ENCODE measurements at regions not wholly inside any gene's neighbourhood (a gene's known extent, or its start where the extent isn't known, plus 50 kb on each side); places are given as distances from the start of the nearest gene placed in this dataset.
"Not testable (repeated sequence)": the region's sequence is repeated elsewhere in the genome, so short reads cannot be mapped to it uniquely, and the experiment has no call there.

DNA sequence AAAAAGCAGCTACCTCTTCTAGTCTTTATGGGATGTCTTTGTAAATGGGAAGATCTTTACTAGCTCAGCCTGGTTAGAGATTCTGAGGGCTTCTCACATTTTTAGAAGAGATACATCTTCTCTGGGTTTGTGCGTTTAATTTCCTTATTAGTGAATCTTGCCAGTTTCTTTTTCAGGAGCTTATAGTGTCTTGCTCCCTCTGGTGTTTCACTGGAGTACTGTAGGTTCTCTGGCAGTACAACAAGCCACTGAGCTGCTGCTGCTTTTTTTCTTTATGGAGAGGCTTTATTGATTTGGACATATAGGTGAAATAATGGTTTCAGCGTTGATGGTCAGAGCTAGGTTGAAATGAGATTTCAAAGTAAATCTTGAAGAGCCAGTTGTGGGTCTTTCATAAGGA lies 82.9 kb downstream of the LAS1L start:
- H3K9me3 ChIP-seq (ENCODE audit: insufficient read depth, low read length) = peaks cover 12% of the 10 kb centered on the region; the same call in 1 of the 2 replicates
- H3K4me1 ChIP-seq (ENCODE audit: insufficient read depth, insufficient read length) = no peaks in the 10 kb centered on the region
- H3K27me3 ChIP-seq (ENCODE audit: insufficient read depth, insufficient read length) = no peaks in the 10 kb centered on the region
- peak; percentile 28 for DNase-seq (ENCODE audit: low read depth, low spot score)
- H3K9ac ChIP-seq (ENCODE audit: insufficient read length, low read depth) = no peak overlapping the region
- no peaks in the 10 kb centered on the region for H3K36me3 ChIP-seq (ENCODE audit: insufficient read depth, insufficient read length, low read length)
- TF ChIP-seq ZNF274 (IDR thresholded peaks at IDR 0.05; ENCODE audit: low read depth, low read length) (no peak), YY1 (IDR thresholded peaks at IDR 0.05; ENCODE audit: insufficient read depth, insufficient read length) (no peak), SUZ12 (IDR thresholded peaks at IDR 0.05; ENCODE audit: extremely low read depth, insufficient read depth, insufficient read length) (no peak)
- no peak overlapping the region for H3K4me3 ChIP-seq (ENCODE audit: insufficient read length, low read depth)

DNA sequence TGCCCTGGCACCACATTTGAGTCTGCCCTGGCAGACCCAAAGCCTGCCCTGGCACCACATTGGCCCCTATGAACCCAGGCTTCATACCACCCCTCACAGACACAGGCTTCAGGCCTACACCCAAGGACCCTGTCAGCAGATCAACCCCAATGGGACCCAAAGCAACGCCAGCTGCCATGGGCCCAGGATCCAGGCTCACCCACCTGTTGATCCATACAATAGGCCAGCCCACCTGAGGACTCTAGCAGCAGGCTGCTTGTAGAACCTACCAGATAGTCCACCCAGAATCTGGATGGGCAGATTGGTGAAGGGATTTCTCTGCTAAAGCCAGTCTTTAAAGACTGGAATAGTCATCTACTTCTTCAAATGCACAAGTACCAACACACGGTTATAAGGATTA lies 114.4 kb downstream of the LAS1L start:
- no peak for DNase-seq (ENCODE audit: low read depth, low spot score)
- Histone ChIP-seq H3K36me3 (ENCODE audit: insufficient read depth, insufficient read length, low read length) (no peaks in the 10 kb centered on the region), H3K9ac (ENCODE audit: insufficient read length, low read depth) (no peak overlapping the region), H3K27me3 (ENCODE audit: insufficient read depth, insufficient read length) (no peaks in the 10 kb centered on the region), H3K4me1 (ENCODE audit: insufficient read depth, insufficient read length) (no peaks in the 10 kb centered on the region), H3K4me3 (ENCODE audit: insufficient read length, low read depth) (no peak overlapping the region), H3K9me3 (ENCODE audit: insufficient read depth, low read length) (no peaks in the 10 kb centered on the region)
- TF ChIP-seq YY1 (IDR thresholded peaks at IDR 0.05; ENCODE audit: insufficient read depth, insufficient read length) (no peak), SUZ12 (IDR thresholded peaks at IDR 0.05; ENCODE audit: extremely low read depth, insufficient read depth, insufficient read length) (no peak), ZNF274 (IDR thresholded peaks at IDR 0.05; ENCODE audit: low read depth, low read length) (no peak)

DNA sequence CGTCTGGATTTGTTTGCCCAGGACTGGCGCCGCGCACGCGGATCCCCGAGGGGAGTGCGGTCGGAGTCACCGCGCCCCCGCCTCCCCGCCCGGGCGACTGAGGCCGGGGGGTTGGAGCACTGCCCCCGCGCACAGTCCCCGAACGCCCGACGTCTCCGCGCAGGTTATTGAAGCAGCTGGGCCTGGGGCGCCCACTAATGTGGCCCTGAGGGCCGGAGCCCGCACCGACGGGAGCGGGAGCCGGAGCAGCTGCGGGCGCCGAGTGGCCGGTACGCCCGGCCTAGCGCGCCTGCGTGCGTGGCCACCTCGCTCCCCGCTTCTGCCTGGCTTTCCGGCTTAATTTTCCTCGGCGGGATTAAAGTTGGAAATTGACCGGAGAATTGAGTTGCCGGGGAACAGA lies 126.9 kb downstream of the LAS1L start:
- H3K27me3 ChIP-seq (ENCODE audit: insufficient read depth, insufficient read length); H3K9ac ChIP-seq (ENCODE audit: insufficient read length, low read depth); H3K4me1 ChIP-seq (ENCODE audit: insufficient read depth, insufficient read length); H3K36me3 ChIP-seq (ENCODE audit: insufficient read depth, insufficient read length, low read length); DNase-seq (ENCODE audit: low read depth, low spot score): not testable (repeated sequence)
- Histone ChIP-seq H3K9me3 (ENCODE audit: insufficient read depth, low read length) (peaks cover 11% of the 10 kb centered on the region; the same call in 1 of the 2 replicates), H3K4me3 (ENCODE audit: insufficient read length, low read depth) (peak overlapping the region; percentile 47)

DNA sequence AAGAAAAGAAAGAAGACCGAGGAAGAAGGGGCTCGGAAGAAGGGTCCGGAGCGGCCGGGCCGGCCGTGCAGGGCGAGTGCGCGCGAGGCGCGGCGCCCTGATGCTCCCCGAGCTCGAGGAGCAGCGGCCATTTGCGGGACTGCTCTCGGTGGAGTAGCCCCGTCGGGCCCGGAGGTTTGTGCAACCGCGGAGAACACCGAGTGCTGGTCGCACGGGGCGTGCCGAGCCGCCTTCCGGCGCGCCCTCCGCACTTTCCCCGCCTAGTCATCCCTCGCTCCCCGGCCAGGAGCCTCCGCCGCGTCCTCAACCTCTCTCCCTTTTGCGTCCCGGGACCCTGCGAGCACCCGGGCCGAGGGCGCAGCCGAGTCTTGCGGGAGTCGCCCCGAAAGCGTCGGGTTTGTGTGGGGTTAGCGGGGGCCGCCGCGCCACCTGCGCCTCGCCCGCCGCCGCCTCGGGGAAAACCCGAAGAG lies 127.4 kb downstream of the LAS1L start:
- Histone ChIP-seq H3K9ac (ENCODE audit: insufficient read length, low read depth) (peak overlapping the region; percentile 32), H3K9me3 (ENCODE audit: insufficient read depth, low read length) (peaks cover 11% of the 10 kb centered on the region; the same call in 1 of the 2 replicates), H3K4me3 (ENCODE audit: insufficient read length, low read depth) (peak overlapping the region; percentile 47), H3K36me3 (ENCODE audit: insufficient read depth, insufficient read length, low read length) (no peaks in the 10 kb centered on the region), H3K27me3 (ENCODE audit: insufficient read depth, insufficient read length) (peaks cover 6% of the 10 kb centered on the region), H3K4me1 (ENCODE audit: insufficient read depth, insufficient read length) (no peaks in the 10 kb centered on the region)
- DNase-seq (ENCODE audit: low read depth, low spot score) = peak; percentile 15
- TF ChIP-seq SUZ12 (IDR thresholded peaks at IDR 0.05; ENCODE audit: extremely low read depth, insufficient read depth, insufficient read length) = no peak
- no peak for TF ChIP-seq ZNF274 (IDR thresholded peaks at IDR 0.05; ENCODE audit: low read depth, low read length)
- TF ChIP-seq YY1 (IDR thresholded peaks at IDR 0.05; ENCODE audit: insufficient read depth, insufficient read length) = no peak

DNA sequence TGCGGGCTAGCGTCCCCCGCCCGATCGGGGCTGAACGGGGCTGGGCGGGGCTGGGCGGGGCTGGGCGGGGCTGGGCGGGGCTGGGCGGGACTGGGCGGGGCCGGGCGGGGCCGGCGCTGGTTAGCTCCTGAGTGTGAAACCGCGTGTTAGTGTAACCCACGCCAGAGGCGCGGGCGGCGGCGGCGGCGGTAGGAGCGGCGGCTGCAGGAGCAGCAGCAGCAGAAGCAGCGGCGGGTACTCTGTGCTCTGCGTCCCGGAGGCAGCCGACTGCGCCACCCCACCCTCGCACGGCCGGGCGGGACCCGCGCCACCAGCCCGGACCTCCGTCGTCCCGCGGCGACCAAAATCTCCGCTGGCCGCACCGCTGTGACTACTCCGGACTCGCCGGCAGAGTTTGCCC lies 128.1 kb downstream of the LAS1L start:
- TF ChIP-seq SUZ12 (IDR thresholded peaks at IDR 0.05; ENCODE audit: extremely low read depth, insufficient read depth, insufficient read length) (no peak), YY1 (IDR thresholded peaks at IDR 0.05; ENCODE audit: insufficient read depth, insufficient read length) (no peak), ZNF274 (IDR thresholded peaks at IDR 0.05; ENCODE audit: low read depth, low read length) (no peak)
- Histone ChIP-seq H3K27me3 (ENCODE audit: insufficient read depth, insufficient read length) (peaks cover 6% of the 10 kb centered on the region), H3K4me1 (ENCODE audit: insufficient read depth, insufficient read length) (no peaks in the 10 kb centered on the region), H3K9me3 (ENCODE audit: insufficient read depth, low read length) (peaks cover 11% of the 10 kb centered on the region; the same call in 1 of the 2 replicates), H3K9ac (ENCODE audit: insufficient read length, low read depth) (peak overlapping the region; percentile 32), H3K36me3 (ENCODE audit: insufficient read depth, insufficient read length, low read length) (no peaks in the 10 kb centered on the region), H3K4me3 (ENCODE audit: insufficient read length, low read depth) (peak overlapping the region; percentile 47)
- DNase-seq (ENCODE audit: low read depth, low spot score) = no peak

- no peak overlapping the region for H3K9ac ChIP-seq (ENCODE audit: insufficient read length, low read depth)
- DNase-seq (ENCODE audit: low read depth, low spot score) = no peak
Observed at GRCh38 chrX:65392284-65392683, 142.3 kb downstream of the LAS1L start.

DNA sequence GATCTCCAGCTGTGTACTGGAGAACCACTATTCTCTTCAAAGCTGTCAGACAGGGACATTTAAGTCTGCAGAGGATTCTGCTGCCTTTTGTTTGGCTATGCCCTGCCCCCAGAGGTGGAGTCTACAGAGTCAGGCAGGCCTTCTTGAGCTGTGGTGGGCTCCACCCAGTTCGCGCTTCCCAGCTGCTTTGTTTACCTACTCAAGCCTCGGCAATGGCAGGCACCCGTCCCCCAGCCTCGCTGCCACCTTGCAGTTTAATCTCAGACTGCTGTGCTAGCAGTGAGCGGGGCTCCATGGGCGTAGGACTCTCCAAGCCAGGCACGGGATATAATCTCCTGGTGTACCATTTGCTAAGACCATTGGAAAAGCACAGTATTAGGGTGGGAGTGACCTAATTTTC lies 145.5 kb downstream of the LAS1L start:
- H3K9me3 ChIP-seq (ENCODE audit: insufficient read depth, low read length); H3K27me3 ChIP-seq (ENCODE audit: insufficient read depth, insufficient read length); H3K4me1 ChIP-seq (ENCODE audit: insufficient read depth, insufficient read length); H3K36me3 ChIP-seq (ENCODE audit: insufficient read depth, insufficient read length, low read length); H3K4me3 ChIP-seq (ENCODE audit: insufficient read length, low read depth); DNase-seq (ENCODE audit: low read depth, low spot score); H3K9ac ChIP-seq (ENCODE audit: insufficient read length, low read depth): not testable (repeated sequence)

More at GRCh38 chrX:65392284-65392683, 142.3 kb downstream of the LAS1L start:
- Histone ChIP-seq H3K9me3 (ENCODE audit: insufficient read depth, low read length) (peaks cover 4% of the 10 kb centered on the region; the same call in 1 of the 2 replicates), H3K27me3 (ENCODE audit: insufficient read depth, insufficient read length) (no peaks in the 10 kb centered on the region), H3K4me3 (ENCODE audit: insufficient read length, low read depth) (no peak overlapping the region), H3K4me1 (ENCODE audit: insufficient read depth, insufficient read length) (no peaks in the 10 kb centered on the region), H3K36me3 (ENCODE audit: insufficient read depth, insufficient read length, low read length) (no peaks in the 10 kb centered on the region)
- no peak for TF ChIP-seq ZNF274 (IDR thresholded peaks at IDR 0.05; ENCODE audit: low read depth, low read length)
- no peak for TF ChIP-seq SUZ12 (IDR thresholded peaks at IDR 0.05; ENCODE audit: extremely low read depth, insufficient read depth, insufficient read length)
- TF ChIP-seq YY1 (IDR thresholded peaks at IDR 0.05; ENCODE audit: insufficient read depth, insufficient read length) = no peak
